ENCODE measurements at regions not wholly inside any gene's neighbourhood (a gene's known extent, or its start where the extent isn't known, plus 50 kb on each side); places are given as distances from the start of the nearest gene placed in this dataset.

GRCh38 chr6:108751851-108752732, 96.1 kb upstream of the ARMC2 start:
- DNase-seq (ENCODE audit: low spot score) = no peak

DNA sequence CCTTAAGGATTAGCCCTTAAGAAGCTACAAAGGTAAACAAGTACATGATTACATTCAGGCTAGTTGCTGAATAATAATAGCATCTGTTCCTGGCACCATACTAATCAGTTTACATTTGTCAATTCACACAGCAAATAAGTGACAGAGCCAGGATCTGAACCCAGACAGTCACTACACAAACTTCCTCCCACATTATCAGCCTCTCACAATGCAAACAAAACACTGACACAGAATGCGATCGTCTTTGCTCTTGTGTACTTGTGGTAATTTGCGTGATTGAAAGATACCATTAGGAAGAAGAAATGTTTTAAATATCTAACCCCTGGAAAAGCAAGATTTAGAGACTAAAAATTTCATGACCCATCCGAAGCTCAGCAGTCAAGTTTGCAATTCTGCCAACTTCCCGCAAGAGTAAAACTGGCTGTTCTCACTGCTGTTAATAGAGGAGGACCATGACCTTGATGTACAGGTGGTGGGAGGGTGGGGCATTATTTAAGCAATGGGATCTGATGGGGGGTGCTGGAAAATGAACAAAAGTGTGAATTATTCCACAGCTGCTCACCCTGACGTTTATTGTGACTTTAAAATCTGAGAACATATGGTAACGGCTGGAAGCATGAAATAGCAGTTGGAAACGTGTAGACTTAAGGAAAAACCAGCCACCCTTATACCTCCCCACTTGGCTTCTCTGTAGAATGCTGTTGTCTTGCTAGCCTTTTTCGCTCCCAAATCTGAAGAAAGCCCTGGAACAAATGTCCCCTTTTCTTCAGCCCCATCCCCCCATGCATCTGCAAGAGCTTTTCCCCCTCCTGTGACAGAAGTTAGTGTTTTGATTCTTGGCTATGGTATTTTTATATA, 95.3 kb upstream of the ARMC2 start:
- DNase-seq (ENCODE audit: low spot score) = no peak

DNA sequence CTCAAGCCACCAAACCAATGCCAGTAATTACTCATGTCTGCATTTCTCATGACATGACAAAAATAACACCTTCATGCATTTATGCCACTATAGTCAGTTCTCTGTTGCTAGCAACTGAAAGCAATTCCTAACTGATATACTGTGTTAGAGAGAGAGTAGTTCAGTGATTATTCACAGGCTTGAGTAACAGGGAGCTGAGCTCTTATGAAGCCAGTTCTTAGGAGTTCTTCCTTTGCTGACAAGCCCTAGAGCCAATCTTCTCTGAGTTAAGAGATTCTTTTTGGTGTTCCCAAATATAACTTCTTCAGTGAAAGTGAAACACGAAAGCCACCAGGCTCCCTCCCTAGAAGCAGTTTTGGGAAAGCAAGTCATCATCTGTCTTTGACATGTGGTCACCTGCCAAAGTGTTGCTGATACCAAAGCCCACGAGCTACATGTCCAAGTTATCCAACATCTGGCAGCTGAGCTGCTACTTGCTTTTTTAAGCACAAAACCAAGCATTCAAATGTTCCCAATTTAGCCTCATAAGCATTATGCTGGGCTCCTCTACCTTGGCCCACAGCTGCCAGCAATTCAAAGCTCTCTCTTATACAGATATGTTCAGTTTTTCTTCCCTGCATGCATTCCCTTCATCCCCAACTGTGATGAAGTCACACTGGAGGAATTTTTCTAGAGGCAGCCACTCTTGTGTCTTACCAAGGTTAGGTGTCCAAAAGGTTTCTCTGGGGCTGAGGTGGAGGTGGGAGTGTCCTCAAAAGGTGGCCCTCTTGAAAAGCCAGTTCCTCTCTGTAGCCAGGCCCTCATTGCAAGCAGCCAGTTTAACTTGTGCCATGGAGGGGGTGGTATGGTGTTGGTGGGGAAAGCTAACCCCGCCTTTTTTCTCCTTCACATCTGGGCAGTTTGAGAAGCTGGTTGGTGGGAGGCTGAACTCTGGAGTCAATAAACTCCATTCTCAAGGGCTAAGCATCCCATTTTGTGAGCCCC, 92.7 kb upstream of the ARMC2 start:
- no peak for DNase-seq (ENCODE audit: low spot score)

- no peak for DNase-seq (ENCODE audit: low spot score)
Observed at GRCh38 chr6:108757357-108757756, 90.9 kb upstream of the ARMC2 start.

- no peak for DNase-seq (ENCODE audit: low spot score)
Observed at GRCh38 chr6:108758884-108759283, 89.3 kb upstream of the ARMC2 start.

- no peak for DNase-seq (ENCODE audit: low spot score)
Observed at GRCh38 chr6:108760126-108761050, 87.8 kb upstream of the ARMC2 start.

GRCh38 chr6:108762394-108762793, 85.8 kb upstream of the ARMC2 start:
- DNase-seq (ENCODE audit: low spot score) = no peak

GRCh38 chr6:108763931-108764579, 84.2 kb upstream of the ARMC2 start:
- DNase-seq (ENCODE audit: low spot score) = no peak

GRCh38 chr6:108764580-108764950, 83.7 kb upstream of the ARMC2 start:
- DNase-seq (ENCODE audit: low spot score) = no peak

- no peak for DNase-seq (ENCODE audit: low spot score)
Observed at GRCh38 chr6:108765495-108765894, 82.7 kb upstream of the ARMC2 start.

- no peak for DNase-seq (ENCODE audit: low spot score)
Observed at GRCh38 chr6:108766419-108766818, 81.8 kb upstream of the ARMC2 start.

DNA sequence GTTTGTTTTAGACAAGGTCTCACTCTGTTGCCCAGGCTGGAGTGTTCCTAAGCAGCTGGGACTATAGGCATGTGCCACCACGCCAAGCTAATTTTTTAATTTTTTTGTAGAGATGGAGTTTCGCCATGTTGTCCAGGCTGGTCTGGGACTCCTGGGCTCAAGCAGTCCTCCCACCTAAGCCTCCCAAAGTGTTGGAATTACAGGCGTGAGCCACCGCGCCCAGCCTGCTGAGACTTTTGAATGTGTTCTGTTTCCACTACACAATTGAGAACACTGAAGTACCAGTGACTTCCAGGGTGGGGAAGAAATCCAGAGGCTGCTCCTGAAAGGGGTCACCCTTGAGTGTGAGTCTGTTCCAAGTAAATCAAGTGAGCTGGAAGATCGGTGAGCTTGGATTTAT, 81.3 kb upstream of the ARMC2 start:
- no peak for DNase-seq (ENCODE audit: low spot score)

- no peak for DNase-seq (ENCODE audit: low spot score)
Observed at GRCh38 chr6:108767418-108768165, 80.6 kb upstream of the ARMC2 start.

DNA sequence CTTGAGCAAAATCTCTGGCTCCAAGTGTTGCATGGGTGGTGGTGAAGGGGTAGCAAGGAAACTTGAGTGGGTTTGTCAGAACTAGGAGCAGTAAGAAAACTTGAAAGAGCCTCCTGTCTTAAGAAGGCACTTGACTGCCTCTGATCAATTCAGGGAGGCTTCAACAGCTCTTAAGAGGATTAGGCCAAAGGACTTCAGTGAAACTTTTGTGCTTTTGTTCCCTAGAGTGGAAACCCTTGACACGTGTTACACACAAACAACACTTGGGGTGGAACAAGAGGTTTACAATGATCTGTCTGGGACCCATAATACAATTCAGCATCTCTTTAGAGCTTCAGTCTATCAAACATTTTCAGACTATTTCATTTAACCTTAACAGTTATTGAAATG, 80.1 kb upstream of the ARMC2 start:
- DNase-seq (ENCODE audit: low spot score) = no peak

DNA sequence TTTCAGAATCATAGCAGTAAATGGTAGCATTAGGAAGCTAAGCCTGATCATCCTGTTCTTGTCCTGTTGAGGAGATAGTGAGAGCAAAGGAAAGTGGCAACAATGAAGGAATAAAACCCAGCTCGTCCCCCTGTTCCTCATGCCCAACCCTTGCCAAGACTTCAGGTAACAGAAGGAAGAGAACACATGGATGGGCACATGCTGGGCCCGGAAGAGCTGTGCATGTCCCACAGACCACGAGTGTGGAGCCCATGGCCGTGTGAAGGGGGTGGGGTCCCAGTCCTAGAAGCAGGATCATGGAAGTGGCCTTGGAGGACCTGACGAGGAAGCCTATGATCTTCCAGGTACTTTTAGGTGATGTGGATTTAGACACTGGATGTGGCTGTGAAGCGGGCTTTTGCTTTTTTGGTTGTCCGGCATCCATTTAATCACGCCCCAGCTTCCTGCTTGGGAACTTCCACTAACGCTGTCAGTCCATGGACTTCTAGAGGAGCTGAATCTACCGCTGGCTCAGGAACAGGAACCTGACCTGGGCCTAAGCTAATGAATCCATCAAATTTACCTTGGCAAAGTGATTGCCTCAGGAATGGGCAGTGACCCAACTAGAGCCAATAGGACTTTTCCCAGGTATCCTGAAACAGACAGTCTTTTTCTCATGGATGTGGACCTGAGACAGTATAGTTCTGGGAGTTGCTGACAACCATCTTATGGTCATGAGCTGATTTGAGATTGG, 79.3 kb upstream of the ARMC2 start:
- no peak for DNase-seq (ENCODE audit: low spot score)

- DNase-seq (ENCODE audit: low spot score) = no peak
Observed at GRCh38 chr6:108771421-108771820, 76.8 kb upstream of the ARMC2 start.

DNA sequence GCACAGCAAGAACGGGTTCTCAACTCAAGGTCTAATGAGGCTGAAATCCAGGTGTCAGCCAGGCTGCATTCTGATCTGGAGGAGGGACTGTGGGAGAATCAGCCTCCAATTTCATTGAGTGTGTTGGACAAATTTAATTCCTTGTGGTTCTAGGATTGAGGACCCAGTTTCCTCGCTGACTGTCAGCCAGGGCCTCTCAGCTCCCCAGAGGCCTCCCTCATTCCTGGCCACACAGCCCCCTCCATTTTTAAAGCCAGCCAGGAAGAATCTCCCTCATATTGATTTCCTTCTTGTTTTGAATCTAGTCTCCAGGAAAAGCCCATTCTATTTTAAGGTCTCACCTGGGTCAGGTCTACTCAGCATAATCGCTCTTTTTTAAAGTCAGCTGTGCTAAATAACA, 73.7 kb upstream of the ARMC2 start:
- DNase-seq (ENCODE audit: low spot score) = no peak

DNA sequence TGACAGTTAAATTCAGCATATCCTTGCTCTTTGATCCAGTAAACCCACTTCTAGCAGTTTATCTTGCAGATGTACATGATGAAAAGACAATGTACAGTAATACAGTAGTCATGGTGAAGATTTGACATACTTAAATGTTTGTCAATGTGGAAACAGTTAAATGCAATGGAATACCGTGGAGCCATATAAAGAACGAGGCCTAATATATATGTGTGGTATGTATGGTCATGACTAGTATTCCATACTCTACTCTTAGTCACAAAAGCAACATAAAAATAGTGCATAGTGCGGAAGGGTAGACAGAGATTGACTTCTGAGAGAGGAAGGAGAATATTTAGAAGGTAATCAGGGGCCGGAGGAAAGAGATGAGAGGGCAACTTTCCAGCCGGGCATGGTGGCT, 70.7 kb upstream of the ARMC2 start:
- no peak for DNase-seq (ENCODE audit: low spot score)
